ENCODE measurements at regions not wholly inside any gene's neighbourhood (a gene's known extent, or its start where the extent isn't known, plus 50 kb on each side); places are given as distances from the start of the nearest gene placed in this dataset.

GRCh38 chr1:209218113-209218512 lies 365.4 kb upstream of the CAMK1G start:
- H3K27me3 Mint-ChIP-seq (ENCODE audit: low read depth): peaks cover 17% of the 10 kb centered on the region
- no peaks in the 10 kb centered on the region for H3K4me1 Mint-ChIP-seq (ENCODE audit: low read depth)
- DNase-seq (no peak), ATAC-seq (replicated peaks in 1 of 2) (no peak)
- peaks cover 4 to 7% of the 10 kb centered on the region in 2 donors for H3K9me3 Mint-ChIP-seq
- no peaks in the 10 kb centered on the region for H3K36me3 Mint-ChIP-seq (ENCODE audit: insufficient read depth in 2 of 2)
- no peak overlapping the region for H3K27ac Mint-ChIP-seq
- no peak overlapping the region for H3K4me3 Mint-ChIP-seq

DNA sequence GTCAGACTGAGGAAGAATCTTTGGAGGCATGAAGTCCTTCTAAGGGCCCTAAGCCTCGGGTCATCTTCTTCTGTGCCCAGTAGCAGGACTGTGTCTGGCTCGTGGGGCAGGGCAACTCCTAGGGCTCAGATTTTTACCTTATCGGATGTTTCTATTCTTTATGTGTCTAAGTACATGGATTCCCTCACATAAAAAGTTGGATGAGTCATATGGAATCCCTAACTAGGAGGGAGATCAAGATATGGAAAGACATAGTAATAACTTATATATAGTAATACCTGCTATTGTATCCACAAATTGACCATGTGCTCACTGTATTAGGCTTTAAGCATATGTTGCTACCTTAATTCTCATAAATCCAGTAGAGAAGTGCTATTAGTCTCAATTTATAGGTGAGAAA lies 364.5 kb upstream of the CAMK1G start:
- Mint-ChIP-seq H3K4me3 (no peak overlapping the region), H3K9me3 (peaks cover 4 to 7% of the 10 kb centered on the region in 2 donors), H3K4me1 (ENCODE audit: low read depth) (no peaks in the 10 kb centered on the region), H3K36me3 (ENCODE audit: insufficient read depth in 2 of 2) (no peaks in the 10 kb centered on the region), H3K27ac (no peak overlapping the region), H3K27me3 (ENCODE audit: low read depth) (peaks cover 17% of the 10 kb centered on the region)
- DNase-seq: no peak
- no peak for ATAC-seq (replicated peaks in 1 of 2)

GRCh38 chr1:209219791-209220524 lies 363.6 kb upstream of the CAMK1G start:
- H3K4me1 Mint-ChIP-seq (ENCODE audit: low read depth): no peaks in the 10 kb centered on the region
- H3K27me3 Mint-ChIP-seq (ENCODE audit: low read depth): peaks cover 18% of the 10 kb centered on the region
- DNase-seq: no peak
- no peaks in the 10 kb centered on the region for H3K36me3 Mint-ChIP-seq (ENCODE audit: insufficient read depth in 2 of 2)
- H3K4me3 Mint-ChIP-seq: no peak overlapping the region
- H3K9me3 Mint-ChIP-seq: peaks cover 4 to 8% of the 10 kb centered on the region in 2 donors
- ATAC-seq (replicated peaks in 1 of 2): no peak
- no peak overlapping the region for H3K27ac Mint-ChIP-seq

- Mint-ChIP-seq H3K27ac (no peak overlapping the region), H3K27me3 (ENCODE audit: low read depth) (peaks cover 12% of the 10 kb centered on the region)
- ATAC-seq (replicated peaks in 1 of 2): no peak
Observed at GRCh38 chr1:209222826-209223225, 360.7 kb upstream of the CAMK1G start.

DNA sequence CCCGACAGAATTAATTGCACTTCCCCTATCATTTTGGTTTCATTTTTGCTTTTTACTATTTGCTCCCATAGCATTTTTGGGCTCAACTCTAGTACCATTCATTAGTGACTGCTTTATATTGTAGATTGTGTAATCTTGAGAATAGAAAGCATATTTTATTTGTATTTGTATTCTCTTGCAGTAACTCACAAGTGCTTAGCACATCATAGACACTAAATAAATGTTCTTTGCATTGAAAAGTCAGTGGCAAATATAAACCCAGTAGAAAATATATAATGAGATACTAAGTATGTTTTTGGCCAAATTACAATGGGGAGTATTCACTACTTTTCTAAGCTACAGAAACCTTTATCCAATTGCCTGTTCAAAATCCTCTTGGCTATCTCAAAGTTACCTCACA lies 359.7 kb upstream of the CAMK1G start:
- no peak for ATAC-seq (replicated peaks in 1 of 2)
- no peak overlapping the region for H3K27ac Mint-ChIP-seq

More at GRCh38 chr1:209222826-209223225, 360.7 kb upstream of the CAMK1G start:
- Mint-ChIP-seq H3K4me1 (ENCODE audit: low read depth) (no peaks in the 10 kb centered on the region), H3K36me3 (ENCODE audit: insufficient read depth in 2 of 2) (no peaks in the 10 kb centered on the region), H3K4me3 (no peak overlapping the region), H3K9me3 (peaks cover 0 to 2% of the 10 kb centered on the region in 2 donors)
- DNase-seq: no peak

DNA sequence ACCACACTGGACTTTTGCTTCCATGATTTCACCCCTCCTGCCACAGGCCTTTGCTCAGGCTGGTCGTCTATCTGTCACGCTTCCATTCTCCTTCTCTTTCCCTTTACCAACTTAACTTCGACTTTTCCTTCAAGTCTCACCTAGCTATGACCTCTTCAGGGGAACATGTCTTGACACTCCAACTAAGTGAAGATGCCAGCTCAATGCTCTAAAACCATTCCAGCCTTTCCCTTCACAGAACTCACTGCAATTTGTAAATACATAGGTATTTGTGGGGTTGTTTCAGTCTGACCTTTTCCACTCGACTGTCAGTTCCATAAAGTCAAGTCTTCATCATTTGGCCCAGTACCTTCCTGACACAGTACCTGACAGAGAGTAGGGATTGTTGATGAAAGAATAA lies 358.6 kb upstream of the CAMK1G start:
- no peak for ATAC-seq (replicated peaks in 1 of 2)
- no peaks in the 10 kb centered on the region for H3K4me1 Mint-ChIP-seq (ENCODE audit: low read depth)
- H3K27ac Mint-ChIP-seq: no peak overlapping the region
- H3K4me3 Mint-ChIP-seq: no peak overlapping the region
- no peaks in the 10 kb centered on the region for H3K36me3 Mint-ChIP-seq (ENCODE audit: insufficient read depth in 2 of 2)
- H3K27me3 Mint-ChIP-seq (ENCODE audit: low read depth): peaks cover 21% of the 10 kb centered on the region
- peaks cover 0 to 3% of the 10 kb centered on the region in 2 donors for H3K9me3 Mint-ChIP-seq
- DNase-seq: no peak

More for the DNA sequence above, 359.7 kb upstream of the CAMK1G start:
- Mint-ChIP-seq H3K4me1 (ENCODE audit: low read depth) (no peaks in the 10 kb centered on the region), H3K27me3 (ENCODE audit: low read depth) (peaks cover 12% of the 10 kb centered on the region), H3K9me3 (peaks cover 0 to 2% of the 10 kb centered on the region in 2 donors), H3K4me3 (no peak overlapping the region), H3K36me3 (ENCODE audit: insufficient read depth in 2 of 2) (no peaks in the 10 kb centered on the region)
- DNase-seq: no peak

- peaks cover 31% of the 10 kb centered on the region for H3K27me3 Mint-ChIP-seq (ENCODE audit: low read depth)
- no peak for DNase-seq
- no peak overlapping the region for H3K4me3 Mint-ChIP-seq
- no peak for ATAC-seq (replicated peaks in 1 of 2)
- peaks cover 3 to 5% of the 10 kb centered on the region in 2 donors for H3K36me3 Mint-ChIP-seq (ENCODE audit: insufficient read depth in 2 of 2)
- H3K4me1 Mint-ChIP-seq (ENCODE audit: low read depth): no peaks in the 10 kb centered on the region
- H3K27ac Mint-ChIP-seq: no peak overlapping the region
- peaks cover 3 to 5% of the 10 kb centered on the region in 2 donors for H3K9me3 Mint-ChIP-seq
Observed at GRCh38 chr1:209227171-209227570, 356.3 kb upstream of the CAMK1G start.

GRCh38 chr1:209227941-209228340 lies 355.6 kb upstream of the CAMK1G start:
- DNase-seq (no peak), ATAC-seq (replicated peaks in 1 of 2) (no peak)
- Mint-ChIP-seq H3K27me3 (ENCODE audit: low read depth) (peaks cover 25% of the 10 kb centered on the region), H3K4me3 (no peak overlapping the region), H3K27ac (no peak overlapping the region), H3K36me3 (ENCODE audit: insufficient read depth in 2 of 2) (peaks cover 3 to 7% of the 10 kb centered on the region in 2 donors), H3K4me1 (ENCODE audit: low read depth) (no peaks in the 10 kb centered on the region), H3K9me3 (peaks cover 5 to 8% of the 10 kb centered on the region in 2 donors)

GRCh38 chr1:209229494-209230061 lies 353.9 kb upstream of the CAMK1G start:
- Mint-ChIP-seq H3K27me3 (ENCODE audit: low read depth) (peaks cover 24% of the 10 kb centered on the region), H3K9me3 (peaks cover 5 to 8% of the 10 kb centered on the region in 2 donors), H3K4me1 (ENCODE audit: low read depth) (no peaks in the 10 kb centered on the region), H3K36me3 (ENCODE audit: insufficient read depth in 2 of 2) (peaks cover 3 to 7% of the 10 kb centered on the region in 2 donors), H3K27ac (peak overlapping the region; percentile 35), H3K4me3 (no peak overlapping the region)
- DNase-seq (no peak), ATAC-seq (replicated peaks in 1 of 2) (no peak)

DNA sequence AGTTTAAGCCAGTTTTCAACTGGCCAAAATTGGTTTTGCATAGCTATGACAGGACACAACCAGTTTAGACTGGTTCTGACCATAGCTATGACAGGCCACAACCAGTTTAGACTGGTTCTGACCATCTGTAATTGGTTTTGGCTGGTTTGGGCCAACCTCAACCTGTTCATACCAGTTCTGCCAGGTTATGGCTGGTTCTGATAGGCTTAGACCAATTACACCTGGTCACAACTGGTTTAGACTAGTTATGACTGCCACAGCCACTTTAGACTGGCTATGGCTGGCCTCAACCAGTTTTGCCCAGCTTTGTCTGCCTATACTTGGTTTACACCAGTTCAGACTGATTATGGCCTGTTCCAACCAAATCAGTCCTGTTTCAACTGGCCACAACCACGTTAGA lies 353.2 kb upstream of the CAMK1G start:
- Mint-ChIP-seq H3K9me3 (peaks cover 3 to 8% of the 10 kb centered on the region in 2 donors), H3K27me3 (ENCODE audit: low read depth) (peaks cover 19% of the 10 kb centered on the region), H3K4me1 (ENCODE audit: low read depth) (no peaks in the 10 kb centered on the region), H3K36me3 (ENCODE audit: insufficient read depth in 2 of 2) (peaks cover 3 to 7% of the 10 kb centered on the region in 2 donors), H3K27ac (no peak overlapping the region), H3K4me3 (no peak overlapping the region)
- ATAC-seq (replicated peaks in 1 of 2): no peak
- DNase-seq: no peak

DNA sequence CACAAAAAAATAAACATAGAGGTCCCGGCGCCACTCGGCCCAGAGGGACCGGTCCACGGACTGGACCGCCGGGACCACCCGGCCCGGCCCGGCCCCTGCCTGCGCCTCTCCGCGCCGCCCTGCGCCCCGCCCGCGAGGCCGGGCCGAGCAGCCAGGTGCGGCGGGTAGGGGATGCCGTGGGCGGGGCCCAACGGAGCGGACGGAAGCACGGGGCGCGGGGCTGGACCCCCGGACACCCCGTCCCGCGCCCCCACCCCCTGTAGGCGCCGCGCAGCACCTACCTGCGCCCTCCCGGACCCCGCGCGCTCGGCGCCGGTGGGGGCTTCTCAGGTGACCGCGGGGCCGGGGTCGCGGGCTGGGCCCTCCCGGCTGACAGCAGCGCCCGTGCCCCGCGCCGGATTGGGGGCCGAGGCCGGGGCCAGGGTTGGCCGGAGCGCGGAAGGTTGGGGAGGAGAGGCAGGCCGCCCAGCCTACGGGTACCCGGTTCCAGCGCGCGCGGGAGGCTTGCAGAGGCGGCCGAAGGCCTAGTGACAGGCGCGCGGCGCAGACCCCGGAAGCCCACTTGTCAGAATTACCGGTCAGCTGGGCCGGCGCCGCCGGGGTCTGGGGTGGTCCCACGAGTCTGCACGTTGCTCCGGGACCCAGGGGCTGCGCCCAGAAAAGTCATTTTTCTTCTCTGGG lies 351.9 kb upstream of the CAMK1G start:
- no peak for DNase-seq
- no peak overlapping the region for H3K27ac Mint-ChIP-seq
- H3K4me3 Mint-ChIP-seq: no peak overlapping the region
- peaks cover 3 to 7% of the 10 kb centered on the region in 2 donors for H3K36me3 Mint-ChIP-seq (ENCODE audit: insufficient read depth in 2 of 2)
- ATAC-seq (replicated peaks in 1 of 2): no peak
- peaks cover 19% of the 10 kb centered on the region for H3K27me3 Mint-ChIP-seq (ENCODE audit: low read depth)
- peaks cover 3 to 8% of the 10 kb centered on the region in 2 donors for H3K9me3 Mint-ChIP-seq
- no peaks in the 10 kb centered on the region for H3K4me1 Mint-ChIP-seq (ENCODE audit: low read depth)

DNA sequence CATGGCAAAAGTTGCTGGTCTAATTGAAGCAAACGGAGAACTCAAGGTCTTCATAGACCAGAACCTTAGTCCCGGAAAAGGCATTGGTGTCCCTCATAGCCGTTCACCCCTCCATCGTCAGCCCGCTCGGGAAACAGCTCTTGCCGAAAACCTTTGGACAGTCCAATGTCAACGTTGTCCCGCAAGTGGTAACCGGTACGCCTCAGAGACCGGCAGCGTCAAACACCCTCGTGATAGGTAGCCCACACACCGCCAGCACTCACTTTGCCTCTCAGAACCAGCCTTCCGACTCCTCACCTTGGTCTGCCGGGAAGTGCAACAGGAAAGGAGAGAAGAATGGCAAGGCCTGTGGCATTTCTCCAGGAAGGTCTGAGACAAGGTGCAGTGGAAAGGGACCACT lies 351.3 kb upstream of the CAMK1G start:
- Mint-ChIP-seq H3K27ac (no peak overlapping the region), H3K9me3 (peaks cover 3 to 8% of the 10 kb centered on the region in 2 donors), H3K4me1 (ENCODE audit: low read depth) (no peaks in the 10 kb centered on the region), H3K36me3 (ENCODE audit: insufficient read depth in 2 of 2) (peaks cover 3 to 7% of the 10 kb centered on the region in 2 donors), H3K4me3 (no peak overlapping the region), H3K27me3 (ENCODE audit: low read depth) (peaks cover 19% of the 10 kb centered on the region)
- DNase-seq: no peak
- ATAC-seq (replicated peaks in 1 of 2): no peak

DNA sequence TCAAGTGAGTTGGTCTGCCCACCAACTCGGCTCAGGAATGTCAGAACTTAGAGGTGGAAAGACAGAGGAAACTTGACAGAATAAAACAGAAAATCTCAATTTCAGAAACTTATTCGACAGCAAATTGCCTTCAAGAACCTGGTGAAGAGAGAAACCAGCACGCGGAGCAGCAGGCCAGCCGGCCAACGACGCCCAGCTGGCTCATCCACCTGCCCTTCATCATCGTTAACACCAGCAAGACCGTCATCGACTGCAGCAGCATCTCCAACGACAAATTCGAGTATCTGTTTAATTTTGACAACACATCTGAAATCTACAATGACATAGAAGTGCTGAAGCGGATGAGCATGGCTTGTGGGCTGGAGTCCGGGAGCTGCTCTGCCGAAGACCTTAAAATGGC lies 350.8 kb upstream of the CAMK1G start:
- peaks cover 3 to 7% of the 10 kb centered on the region in 2 donors for H3K36me3 Mint-ChIP-seq (ENCODE audit: insufficient read depth in 2 of 2)
- H3K27me3 Mint-ChIP-seq (ENCODE audit: low read depth): peaks cover 19% of the 10 kb centered on the region
- H3K9me3 Mint-ChIP-seq: peaks cover 3 to 8% of the 10 kb centered on the region in 2 donors
- H3K4me3 Mint-ChIP-seq: no peak overlapping the region
- no peak overlapping the region for H3K27ac Mint-ChIP-seq
- no peaks in the 10 kb centered on the region for H3K4me1 Mint-ChIP-seq (ENCODE audit: low read depth)
- no peak for ATAC-seq (replicated peaks in 1 of 2)
- DNase-seq: no peak

Data from activated T-cell treated with anti-CD3 and anti-CD28 coated beads, Interleukin-2, amount 50 U/mL, for 72 hours (primary cell).